Fibroblast of skin of right biceps (primary cell): ENCODE measurements at regions not wholly inside any gene's neighbourhood (a gene's known extent, or its start where the extent isn't known, plus 50 kb on each side); places are given as distances from the start of the nearest gene placed in this dataset.

Source experiments
- DNase-seq: peaks from one replicate; pipeline ENCODE4 v3.0.0-alpha.2; 2013

DNA sequence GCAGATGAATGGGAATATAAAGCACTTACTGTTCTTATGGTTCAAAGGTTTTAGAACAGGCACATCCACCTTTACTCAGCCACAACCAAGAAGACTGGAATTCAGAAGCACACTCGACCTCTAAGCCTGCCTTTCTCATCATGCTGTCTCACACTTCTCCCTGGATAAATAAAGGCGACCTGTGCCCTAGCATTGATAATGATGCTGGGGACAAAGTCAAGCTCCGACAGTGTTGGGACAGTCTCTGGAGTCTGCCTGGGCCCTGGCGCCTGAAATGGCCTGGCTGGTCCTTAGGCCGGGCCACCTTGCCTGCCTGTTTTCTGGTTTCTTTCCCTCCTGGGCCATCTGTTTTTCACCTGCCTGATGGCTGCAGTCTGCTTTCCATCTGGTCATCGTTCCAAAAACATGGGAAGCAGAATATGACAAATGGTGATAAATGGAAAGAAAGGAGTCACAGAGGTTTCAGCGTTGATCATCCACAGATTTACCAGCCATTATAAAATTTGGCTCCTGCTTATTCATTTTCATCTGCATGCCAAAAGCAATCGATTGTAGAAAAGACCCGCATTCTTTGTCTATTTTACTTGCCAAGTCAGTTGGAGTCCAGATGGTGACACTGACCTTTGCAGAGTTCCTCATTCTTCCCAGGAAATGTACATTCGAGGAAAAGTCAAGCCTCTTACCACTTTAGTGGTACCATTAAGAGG, 91.2 kb upstream of the KCNJ15 start:
- peak; percentile 53 for DNase-seq

- no peak for DNase-seq
Measured at GRCh38 chr21:38166173-38166535, 90.6 kb upstream of the KCNJ15 start.

GRCh38 chr21:38167345-38167744, 89.4 kb upstream of the KCNJ15 start:
- no peak for DNase-seq

DNA sequence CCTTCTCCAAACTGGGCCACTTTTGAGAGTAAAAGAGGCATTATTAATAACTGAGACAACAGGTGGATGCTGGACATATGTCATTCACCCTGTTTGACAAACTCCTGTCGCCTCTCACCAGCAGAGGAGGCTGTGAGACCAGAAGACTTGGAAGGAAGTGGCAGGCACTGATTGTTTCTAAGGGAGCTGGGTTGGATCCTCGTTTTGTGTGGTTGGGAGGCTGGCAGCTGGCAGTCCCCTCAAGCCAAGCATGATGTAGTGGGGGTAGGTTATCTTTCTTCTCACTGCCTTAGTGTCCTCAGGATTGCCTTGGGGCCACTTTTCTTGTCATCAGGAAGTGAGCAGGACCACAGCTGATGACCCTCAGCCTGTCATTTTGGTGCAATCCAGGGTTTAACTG, 86.5 kb upstream of the KCNJ15 start:
- DNase-seq, result peak; percentile 65

DNA sequence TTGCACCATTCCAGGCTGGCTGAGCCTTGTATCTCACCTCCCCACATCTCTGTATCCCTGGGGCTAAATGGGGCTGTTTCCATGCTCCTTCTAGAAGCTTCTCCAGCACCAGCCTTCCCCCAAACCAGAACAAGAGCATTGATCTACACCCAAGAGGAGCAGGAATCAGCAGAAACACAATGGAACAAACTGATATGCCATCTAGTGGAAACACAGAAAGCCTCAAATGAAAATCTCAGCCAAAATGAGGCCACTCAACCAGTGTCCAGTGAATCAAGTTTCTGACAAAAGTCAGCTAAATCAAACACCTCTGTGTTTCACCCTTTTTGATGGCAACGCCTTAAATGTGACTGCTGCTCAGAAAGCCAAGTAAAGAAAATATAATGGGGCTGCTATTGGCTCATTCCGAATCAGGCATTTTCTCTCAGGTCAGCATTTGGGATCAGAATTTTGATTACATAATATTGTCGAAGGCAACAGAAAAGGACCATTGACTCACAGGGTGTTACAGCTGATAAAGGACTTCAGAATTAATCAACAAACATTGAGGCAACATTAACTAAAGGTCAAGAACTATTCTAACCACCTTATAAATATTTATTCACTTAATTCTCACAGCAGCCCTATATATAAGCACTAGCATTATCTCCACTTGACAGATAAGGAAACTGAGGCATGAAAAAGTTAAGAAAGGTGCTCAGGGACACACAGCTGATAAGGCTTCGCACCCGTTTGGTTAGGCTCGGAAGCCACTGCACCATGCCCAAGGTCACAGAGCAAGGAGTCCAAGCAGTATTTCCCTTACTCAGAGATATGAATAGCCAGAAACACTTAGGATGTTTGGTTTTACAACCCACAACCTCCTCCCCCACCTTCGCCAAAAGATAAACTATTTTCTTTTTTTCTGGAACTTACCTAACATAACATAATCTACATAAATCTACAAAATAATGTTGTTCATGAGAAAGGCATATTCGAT, 85.8 kb upstream of the KCNJ15 start:
- peak; percentile 28 for DNase-seq

- peak; percentile 86 for DNase-seq
Measured at GRCh38 chr21:38171723-38172344, 85.0 kb upstream of the KCNJ15 start.

- peak; percentile 41 for DNase-seq
Measured at GRCh38 chr21:38173276-38174035, 83.3 kb upstream of the KCNJ15 start.

- DNase-seq, result peak; percentile 16
Measured at GRCh38 chr21:38175306-38175705, 81.5 kb upstream of the KCNJ15 start.

DNA sequence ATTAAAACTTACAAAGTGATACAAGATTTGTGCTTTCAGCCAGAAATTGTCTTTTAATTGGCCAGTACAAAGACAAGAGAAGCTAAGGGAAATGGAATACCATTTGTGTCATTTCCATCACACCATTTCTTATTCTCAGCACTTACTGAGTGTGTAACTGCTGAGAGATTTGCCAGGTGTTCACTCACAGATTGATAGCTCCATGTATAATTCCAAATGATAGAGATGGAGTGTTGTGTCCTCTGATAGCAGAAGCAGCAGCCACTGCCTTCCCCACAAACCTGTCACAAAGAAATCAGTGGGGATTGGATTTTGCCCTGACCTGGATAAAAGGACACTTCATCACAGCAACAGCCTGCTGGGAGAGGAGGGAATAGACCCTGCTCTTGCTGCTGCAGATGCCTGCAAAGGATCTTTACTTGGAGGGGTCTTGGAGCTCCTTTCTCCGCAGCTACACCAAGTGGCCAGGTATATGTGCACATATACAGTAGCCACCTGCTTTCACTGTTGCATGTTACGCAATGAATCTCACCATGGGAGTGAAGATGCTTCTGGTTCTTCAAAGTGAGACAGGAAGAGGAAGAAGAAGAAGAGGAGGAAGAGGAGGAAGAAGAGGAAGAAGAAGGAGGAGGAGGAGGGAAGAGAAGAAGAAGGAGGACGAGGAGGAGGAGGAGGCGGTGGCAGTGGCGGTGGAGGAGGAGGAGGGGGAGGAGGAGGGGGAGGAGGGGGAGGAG, 78.7 kb upstream of the KCNJ15 start:
- no peak for DNase-seq

GRCh38 chr21:38178653-38179470, 77.9 kb upstream of the KCNJ15 start:
- DNase-seq, result peak; percentile 19

DNA sequence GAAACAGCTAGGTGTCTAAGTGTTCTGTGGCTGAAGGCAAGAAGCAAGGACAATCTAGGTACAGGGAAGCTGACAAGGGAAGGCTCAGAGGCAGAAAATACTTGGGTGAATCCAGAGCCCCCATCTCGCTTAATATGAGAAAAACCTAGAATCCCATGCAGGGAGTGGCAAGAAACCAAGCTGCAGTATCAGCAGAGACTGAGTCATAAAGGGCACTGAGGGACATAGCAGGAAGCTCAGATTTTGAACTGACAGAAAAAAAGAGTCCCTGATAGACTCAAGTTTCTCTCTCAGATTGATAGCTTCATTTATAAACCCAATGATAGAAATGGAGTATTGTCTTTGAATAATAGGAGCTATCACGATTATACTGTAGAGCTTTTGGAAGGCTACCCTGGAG, 77.3 kb upstream of the KCNJ15 start:
- DNase-seq, result peak; percentile 38

DNA sequence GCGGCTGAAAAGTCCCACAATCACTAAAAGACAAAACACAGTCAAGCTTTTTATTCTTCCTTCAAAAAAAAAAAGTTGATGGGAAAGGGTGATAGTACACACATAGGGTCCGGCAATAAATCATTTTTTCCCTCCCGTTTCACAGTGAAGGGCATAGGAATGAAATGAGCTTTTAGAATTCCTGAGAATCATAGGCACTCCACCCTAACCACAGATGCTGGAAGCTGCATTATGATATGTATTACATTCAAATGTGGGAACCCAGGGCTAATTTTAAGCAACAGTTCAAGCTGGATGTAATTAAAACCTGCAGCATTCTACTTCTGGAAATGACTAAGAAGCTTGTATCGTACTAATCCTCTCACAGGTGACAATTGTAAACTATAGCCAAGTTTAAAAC, 75.7 kb upstream of the KCNJ15 start:
- peak; percentile 93 for DNase-seq

- DNase-seq, result no peak
Measured at GRCh38 chr21:38182370-38182985, 74.3 kb upstream of the KCNJ15 start.

DNA sequence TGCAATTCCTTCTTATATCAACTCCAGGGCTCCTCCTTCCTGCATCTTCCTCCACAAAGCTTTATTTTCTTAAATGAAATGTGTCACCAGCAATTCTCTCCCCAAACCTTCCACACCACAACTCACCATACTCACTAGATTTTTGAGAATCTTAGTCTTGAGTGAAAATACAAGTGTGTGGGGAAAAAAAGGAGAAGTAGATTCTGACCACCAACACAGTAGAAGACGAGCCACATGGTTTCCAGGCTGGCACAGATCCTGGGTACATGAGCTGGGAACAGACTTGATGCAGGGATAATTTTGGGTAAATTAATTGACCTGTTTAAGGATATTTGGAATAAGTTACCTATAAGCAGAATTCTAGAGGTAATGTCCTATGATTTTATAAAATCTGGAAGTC, 72.8 kb upstream of the KCNJ15 start:
- no peak for DNase-seq

DNA sequence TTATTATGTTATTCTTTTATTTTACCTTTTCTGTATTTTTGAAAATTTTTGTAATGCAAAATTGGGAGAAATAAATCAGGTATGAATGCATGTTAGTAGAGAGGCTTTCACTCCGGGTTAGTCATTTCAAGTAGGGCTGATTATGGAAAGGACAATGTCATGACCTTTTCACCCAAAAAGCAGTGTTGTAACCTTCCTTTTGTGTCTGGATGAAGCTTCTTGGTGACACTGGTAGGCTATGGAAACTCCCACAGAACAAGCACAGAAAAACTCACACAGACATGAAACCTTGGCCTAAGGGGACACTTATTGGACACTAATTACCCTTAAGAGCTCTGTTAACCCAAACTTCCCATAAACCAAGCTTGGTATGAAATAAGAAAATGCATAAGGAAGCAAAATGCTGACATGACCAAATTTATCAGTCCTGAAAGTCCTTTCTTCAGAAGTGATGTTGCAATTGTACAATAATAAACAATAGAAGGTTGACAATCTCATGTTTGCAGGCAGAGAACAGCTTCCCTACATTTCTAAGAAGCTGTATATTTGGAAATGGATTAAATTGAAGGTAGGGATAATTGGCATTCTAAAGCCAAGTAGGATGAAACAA, 70.0 kb upstream of the KCNJ15 start:
- no peak for DNase-seq

GRCh38 chr21:38188037-38188436, 68.8 kb upstream of the KCNJ15 start:
- peak; percentile 56 for DNase-seq

GRCh38 chr21:38196036-38196435, 60.8 kb upstream of the KCNJ15 start:
- no peak for DNase-seq

DNA sequence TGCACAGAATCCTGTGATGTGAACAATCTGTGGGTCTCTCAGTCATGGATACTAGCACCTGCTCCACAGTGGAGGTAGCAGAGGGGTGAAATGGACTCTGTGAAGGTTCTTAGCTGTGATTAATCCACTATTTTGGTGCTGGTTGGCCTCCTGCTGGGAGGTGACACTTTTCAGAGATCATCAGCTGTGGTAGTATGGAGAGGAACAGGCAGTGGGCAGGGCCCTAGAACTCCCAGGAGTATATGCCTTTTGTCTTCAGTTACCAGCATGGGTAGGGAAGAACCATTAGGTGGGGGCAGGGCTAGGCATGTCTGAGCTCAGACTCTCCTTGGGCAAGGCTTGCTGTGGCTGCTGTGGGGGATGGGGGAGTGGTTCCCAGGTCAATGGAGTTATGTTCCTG, 54.0 kb upstream of the KCNJ15 start:
- DNase-seq, result no peak

DNA sequence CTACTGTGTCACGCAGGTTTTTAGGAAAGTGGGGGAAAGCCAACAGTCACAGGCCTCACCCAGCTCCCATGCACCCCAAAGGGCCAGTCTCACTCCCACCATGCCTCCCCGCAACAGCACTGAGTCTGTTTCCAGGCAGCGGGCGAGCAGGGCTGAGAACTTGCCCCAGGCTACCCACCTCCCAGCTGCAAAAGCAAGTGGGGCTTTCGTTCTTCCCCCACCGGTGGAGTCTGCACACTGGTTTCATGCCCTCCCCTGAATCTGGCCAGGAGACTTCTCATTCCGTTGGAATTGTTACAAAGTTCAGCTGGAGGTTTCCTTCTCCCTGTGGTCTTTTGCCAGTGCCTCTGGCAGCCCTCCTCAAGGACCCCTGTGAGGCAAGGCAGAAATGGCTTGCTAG, 53.6 kb upstream of the KCNJ15 start:
- DNase-seq, result no peak

DNA sequence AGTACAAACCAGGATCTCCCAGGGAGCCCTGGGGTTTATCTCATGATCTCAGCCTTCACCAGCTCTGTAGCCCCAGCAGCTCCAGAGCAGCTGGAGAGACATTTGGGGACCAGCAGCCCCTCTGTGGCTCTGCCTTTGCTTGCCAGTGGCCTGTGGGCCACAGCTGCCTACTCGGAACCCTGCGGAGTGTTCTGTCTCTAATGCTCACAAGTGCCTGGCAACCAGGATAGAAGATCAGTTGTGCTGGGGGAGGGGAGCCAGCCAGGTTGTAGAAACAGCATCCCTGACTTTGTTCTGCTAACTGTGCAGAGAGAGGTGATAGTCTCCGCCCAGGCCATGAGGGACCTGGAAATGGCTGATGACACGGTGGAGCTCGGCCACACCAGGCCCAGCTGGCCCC, 50.9 kb upstream of the KCNJ15 start:
- no peak for DNase-seq
